HG03565 (cell line): ENCODE measurements at regions not wholly inside any gene's neighbourhood (a gene's known extent, or its start where the extent isn't known, plus 50 kb on each side); places are given as distances from the start of the nearest gene placed in this dataset.

Source experiments
- ATAC-seq: cut with Tn5 transposase; IDR thresholded peaks from one replicate; pipeline ENCODE4 v1.9.1; 2021; ENCODE audit warnings: mild to moderate bottlenecking, moderate library complexity; ENCODE audit not compliant: unreplicated experiment

- no peak for ATAC-seq
These were observed 506.7 kb downstream of the GLRX3 start for GRCh38 chr10:130642926-130643325.

GRCh38 chr10:130647341-130647740, 511.1 kb downstream of the GLRX3 start:
- no peak for ATAC-seq

- ATAC-seq = no peak
These were observed 512.6 kb downstream of the GLRX3 start for GRCh38 chr10:130648807-130649206.

- ATAC-seq = no peak
These were observed 516.4 kb downstream of the GLRX3 start for GRCh38 chr10:130652544-130652943.

GRCh38 chr10:130652964-130653578, 516.9 kb downstream of the GLRX3 start:
- ATAC-seq = no peak

- no peak for ATAC-seq
These were observed 518.5 kb downstream of the GLRX3 start for GRCh38 chr10:130654726-130655125.

- no peak for ATAC-seq
These were observed 519.4 kb downstream of the GLRX3 start for GRCh38 chr10:130655313-130656186.

- no peak for ATAC-seq
These were observed 520.0 kb downstream of the GLRX3 start for GRCh38 chr10:130656187-130656575.

- no peak for ATAC-seq
These were observed 520.5 kb downstream of the GLRX3 start for GRCh38 chr10:130656582-130657133.

GRCh38 chr10:130658687-130659290, 522.6 kb downstream of the GLRX3 start:
- ATAC-seq = no peak

GRCh38 chr10:130659528-130659927, 523.3 kb downstream of the GLRX3 start:
- ATAC-seq = no peak

- ATAC-seq = no peak
These were observed 524.1 kb downstream of the GLRX3 start for GRCh38 chr10:130660266-130660665.

- no peak for ATAC-seq
These were observed 525.2 kb downstream of the GLRX3 start for GRCh38 chr10:130661419-130661818.

- ATAC-seq = no peak
These were observed 526.6 kb downstream of the GLRX3 start for GRCh38 chr10:130662775-130663174.

- ATAC-seq = no peak
These were observed 528.3 kb downstream of the GLRX3 start for GRCh38 chr10:130664526-130664925.

- ATAC-seq = no peak
These were observed 530.0 kb downstream of the GLRX3 start for GRCh38 chr10:130666215-130666614.

- ATAC-seq = no peak
These were observed 550.6 kb downstream of the GLRX3 start for GRCh38 chr10:130686689-130687300.

GRCh38 chr10:130687566-130687965, 551.4 kb downstream of the GLRX3 start:
- no peak for ATAC-seq

- no peak for ATAC-seq
These were observed 553.8 kb downstream of the GLRX3 start for GRCh38 chr10:130689743-130690626.

- ATAC-seq = no peak
These were observed 555.6 kb downstream of the GLRX3 start for GRCh38 chr10:130691776-130692175.
